Endothelial cell of umbilical vein (primary cell): ENCODE measurements at regions not wholly inside any gene's neighbourhood (a gene's known extent, or its start where the extent isn't known, plus 50 kb on each side); places are given as distances from the start of the nearest gene placed in this dataset.

Experiments used
- BruUV-seq: library from RNA; stranded (reverse); fragments of 400-500 nt; replicated peaks from 2 replicates; lab custom pipeline; 2021; lab: Mats Ljungman, UMichigan
- CTCF ChIA-PET: fragments of 300-600, 350-600 bp; sonication (Branson Sonifier 250); formaldehyde crosslinking; loops from one replicate; lab custom pipeline; 2021; ENCODE audit warnings: antibody characterized with exemption, inconsistent platforms; lab: Charles Lee
- POLR2A ChIA-PET: fragments of 300-600, 350-600 bp; sonication (Branson Sonifier 250); formaldehyde crosslinking; loops from one replicate; lab custom pipeline; 2021; ENCODE audit warnings: antibody characterized with exemption, inconsistent platforms; lab: Charles Lee
- DNase-seq: peaks from one replicate; pipeline ENCODE4 v3.0.0-alpha.2; 2011; ENCODE audit warnings: low read depth, low spot score
- FAIRE-seq: peaks from 2 replicates; lab custom pipeline; 2011; peaks lifted over from hg19 to GRCh38; lab: Jason Lieb, UNC
- H2AFZ ChIP-seq: 2 replicates; pipeline ENCODE4 v1.6.0; 2012; ENCODE audit warnings: low read depth, low read length, control low read depth, inconsistent platforms
- H3K27ac ChIP-seq: 2 replicates; pipeline ENCODE4 v1.5.1; 2011; ENCODE audit warnings: low read depth, mild to moderate bottlenecking, control low read depth, low read length, moderate library complexity; ENCODE audit not compliant: insufficient read depth
- H3K27me3 ChIP-seq, 2 experiments: 2 replicates each; pipeline versions ENCODE4 v1.6.0 to v1.6.1; 2011; ENCODE audit warnings: low read length in 2 of 2, mixed read lengths in 1 of 2; ENCODE audit not compliant: control insufficient read depth in 2 of 2, insufficient read depth in 2 of 2
- H3K36me3 ChIP-seq, 2 experiments: 2 replicates in 1 of 2; 3 replicates in 1 of 2; pipeline ENCODE4 v1.5.1; 2011; ENCODE audit warnings: low read length in 2 of 2, mild to moderate bottlenecking in 1 of 2, moderate library complexity in 1 of 2; ENCODE audit not compliant: control insufficient read depth in 2 of 2, insufficient read depth in 2 of 2; ENCODE audit errors: extremely low read depth in 1 of 2
- H3K4me1 ChIP-seq: 3 replicates; pipeline ENCODE4 v1.5.1; 2011; ENCODE audit warnings: mild to moderate bottlenecking, low read length; ENCODE audit not compliant: control insufficient read depth, insufficient read depth; ENCODE audit errors: extremely low read depth
- H3K4me2 ChIP-seq: 2 replicates; pipeline ENCODE4 v1.6.1; 2011; ENCODE audit warnings: low read length, control low read depth, mixed read lengths; ENCODE audit not compliant: insufficient read depth
- H3K4me3 ChIP-seq, 3 experiments: fragments of 200-600 bp in 1 of 3; sonication (generic), shearing (Covaris generic) in 1 of 3; replicated peaks in 1 of 3; 2 replicates each; pipeline ENCODE4 v1.5.1; 2011 to 2016; ENCODE audit warnings: control low read depth in 3 of 3, low read length in 3 of 3, mild to moderate bottlenecking in 2 of 3, inconsistent platforms in 1 of 3, low read depth in 1 of 3, moderate library complexity in 1 of 3; ENCODE audit not compliant: insufficient read depth in 1 of 3
- H3K79me2 ChIP-seq: 2 replicates; pipeline ENCODE4 v1.6.0; 2012; ENCODE audit warnings: low read length, inconsistent platforms; ENCODE audit not compliant: control insufficient read depth, insufficient read depth
- H3K9ac ChIP-seq: replicated peaks from 2 replicates; pipeline ENCODE3; 2011; ENCODE audit warnings: low read length, control low read depth; ENCODE audit not compliant: insufficient read depth; ENCODE audit errors: extremely low read depth
- H3K9me1 ChIP-seq: replicated peaks from 3 replicates; pipeline ENCODE4 v1.6.0; 2011; ENCODE audit warnings: mild to moderate bottlenecking, low read length; ENCODE audit not compliant: control insufficient read depth, insufficient read depth; ENCODE audit errors: extremely low read depth
- H3K9me3 ChIP-seq: replicated peaks from 2 replicates; pipeline ENCODE4 v1.5.1; 2012; ENCODE audit warnings: low read length, inconsistent platforms; ENCODE audit not compliant: control insufficient read depth, insufficient read depth
- H4K20me1 ChIP-seq: replicated peaks from 2 replicates; pipeline ENCODE3; 2011; ENCODE audit warnings: mild to moderate bottlenecking, low read length; ENCODE audit not compliant: control insufficient read depth, insufficient read depth; ENCODE audit errors: extremely low read depth
- CTCF ChIP-seq, 2 donors: IDR thresholded peaks; 1 replicate in 1 of 2; 2 replicates in 1 of 2; pipeline ENCODE4 v1.5.1; 2011; ENCODE audit warnings: low read length in 2 of 2, mild to moderate bottlenecking in 2 of 2, moderate library complexity in 2 of 2, control low read depth in 1 of 2, inconsistent platforms in 1 of 2, low read depth in 1 of 2; ENCODE audit not compliant: insufficient read depth in 1 of 2; ENCODE audit errors: extremely low read depth in 1 of 2
- EZH2 ChIP-seq: IDR thresholded peaks from 2 replicates; pipeline ENCODE4 v1.6.1; 2012; ENCODE audit warnings: borderline replicate concordance, low read depth, mild to moderate bottlenecking, moderate library complexity, low read length, inconsistent platforms; ENCODE audit not compliant: severe bottlenecking
- POLR2A ChIP-seq: IDR thresholded peaks from 2 replicates; pipeline ENCODE4 v1.6.1; 2012; ENCODE audit warnings: low read depth, mild to moderate bottlenecking, control low read depth, low read length
- dilution Hi-C: fragments of 300-500 bp; cut with MboI; formaldehyde crosslinking; loops from one replicate; pipeline ENCODE4 v1.15.0; 2019; ENCODE audit warnings: low sequenced_read_pairs; ENCODE audit not compliant: extremely low pct_ligation_motif_present
- intact Hi-C: fragments of 100-400 bp; cut with micrococcal nuclease; formaldehyde crosslinking; loops from one replicate; pipeline ENCODE4 v1.10.0; 2022
- TF ChIP-seq, protein P1 (sequence below): IDR thresholded peaks from 2 replicates; pipeline ENCODE4 v1.6.1; 2011; ENCODE audit not compliant: insufficient read depth, insufficient read length

DNA sequence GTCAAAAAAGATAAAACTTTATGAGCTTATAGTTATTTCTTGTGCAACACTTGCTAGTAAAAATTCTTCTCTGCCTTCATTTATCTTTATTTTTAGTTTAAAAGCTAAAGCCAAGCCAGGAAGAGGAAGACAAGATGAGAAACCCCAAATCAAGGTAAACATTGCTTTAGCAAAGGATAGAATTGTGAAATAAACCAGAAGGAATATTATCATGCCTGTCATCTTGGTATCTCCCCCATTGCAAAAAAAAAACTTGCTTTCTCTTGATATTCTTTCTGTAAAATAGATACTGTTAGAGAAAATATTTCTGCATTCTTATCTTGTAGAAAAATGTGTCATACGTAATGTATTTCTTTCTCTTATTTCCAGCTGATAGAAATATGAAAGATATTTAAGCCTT is 432.8 kb downstream of the GJA1 start:
- dilution Hi-C loops, result no loop called here

More for the DNA sequence above, 432.8 kb downstream of the GJA1 start:
- no peaks in the 10 kb centered on the region for H3K36me3 ChIP-seq
- BruUV-seq, result no TSS peak
- H3K9me1 ChIP-seq, result no peaks in the 10 kb centered on the region
- H3K27me3 ChIP-seq, result no peaks in the 10 kb centered on the region
- ChIA-PET POLR2A (no interaction called here), CTCF (interaction anchor here (1.2 kb wide), 1 partner anchor 19 kb away, joined by 4 read pairs; no protein-coding TSS in a partner anchor)
- no peak overlapping the region for H3K4me3 ChIP-seq
- FAIRE-seq, result no peak
- no peaks in the 10 kb centered on the region for H3K9me3 ChIP-seq
- intact Hi-C loops, result no loop called here
- no peaks in the 10 kb centered on the region for H3K79me2 ChIP-seq
- no peak overlapping the region for H3K9ac ChIP-seq
- TF ChIP-seq EZH2 (no peak), CTCF (IDR thresholded peaks at IDR 0.05; ENCODE audit: extremely low read depth in 1 of 2, insufficient read depth in 1 of 2, low read depth in 1 of 2, low read length in 2 of 2) (no peak), POLR2A (no peak)
- TF ChIP-seq, protein P1, sequence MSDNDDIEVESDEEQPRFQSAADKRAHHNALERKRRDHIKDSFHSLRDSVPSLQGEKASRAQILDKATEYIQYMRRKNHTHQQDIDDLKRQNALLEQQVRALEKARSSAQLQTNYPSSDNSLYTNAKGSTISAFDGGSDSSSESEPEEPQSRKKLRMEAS, result no peak
- H3K4me2 ChIP-seq, result no peak overlapping the region
- H2AFZ ChIP-seq, result no peak overlapping the region
- H3K27ac ChIP-seq, result no peak overlapping the region
- no peak for DNase-seq
- H3K4me1 ChIP-seq, result no peaks in the 10 kb centered on the region
- H4K20me1 ChIP-seq, result no peaks in the 10 kb centered on the region
